ENCODE measurements at regions not wholly inside any gene's neighbourhood (a gene's known extent, or its start where the extent isn't known, plus 50 kb on each side); places are given as distances from the start of the nearest gene placed in this dataset.
"Not testable (repeated sequence)": the region's sequence is repeated elsewhere in the genome, so short reads cannot be mapped to it uniquely, and the experiment has no call there.

- DNase-seq: no peak
These were observed 455.4 kb upstream of the FAR2 start for GRCh38 chr12:28693565-28694219.

DNA sequence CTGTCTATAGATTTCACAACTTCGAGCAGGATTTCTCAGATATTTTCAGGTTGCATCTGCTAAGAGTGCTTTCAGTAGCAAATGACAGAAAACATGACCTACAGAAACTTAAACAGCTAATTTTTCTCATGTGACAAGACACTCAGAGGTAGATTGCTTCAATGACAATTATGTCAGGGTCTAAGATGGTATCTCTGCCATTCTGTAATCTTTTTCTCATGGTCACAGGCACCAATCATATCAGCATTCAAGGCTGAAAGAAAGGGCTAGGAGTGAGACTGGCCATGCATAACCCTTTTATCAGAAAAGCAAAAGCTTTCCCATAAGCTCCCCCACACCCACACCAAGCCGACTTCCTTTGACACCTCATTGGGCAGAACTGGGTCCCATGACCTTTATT, 450.5 kb upstream of the FAR2 start:
- DNase-seq: no peak

DNA sequence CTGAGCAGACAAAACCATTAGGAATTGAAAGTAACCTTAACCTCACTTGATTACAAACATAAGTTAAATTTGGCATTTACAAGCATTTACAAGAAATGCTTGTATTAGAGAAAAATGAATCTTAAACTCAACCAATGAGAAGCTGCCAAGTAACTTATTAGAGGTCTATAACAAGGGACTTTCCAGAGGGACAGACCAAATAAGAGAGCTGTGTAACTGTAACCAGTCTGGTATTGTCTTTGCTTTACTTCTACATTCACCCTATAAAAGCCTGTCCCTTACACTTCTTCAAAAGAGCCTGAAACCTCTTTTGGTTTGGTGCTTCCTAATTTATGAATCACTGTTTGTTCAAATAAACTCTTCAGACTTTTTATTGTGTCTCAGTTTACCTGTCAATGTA, 450.0 kb upstream of the FAR2 start:
- no peak for DNase-seq

DNA sequence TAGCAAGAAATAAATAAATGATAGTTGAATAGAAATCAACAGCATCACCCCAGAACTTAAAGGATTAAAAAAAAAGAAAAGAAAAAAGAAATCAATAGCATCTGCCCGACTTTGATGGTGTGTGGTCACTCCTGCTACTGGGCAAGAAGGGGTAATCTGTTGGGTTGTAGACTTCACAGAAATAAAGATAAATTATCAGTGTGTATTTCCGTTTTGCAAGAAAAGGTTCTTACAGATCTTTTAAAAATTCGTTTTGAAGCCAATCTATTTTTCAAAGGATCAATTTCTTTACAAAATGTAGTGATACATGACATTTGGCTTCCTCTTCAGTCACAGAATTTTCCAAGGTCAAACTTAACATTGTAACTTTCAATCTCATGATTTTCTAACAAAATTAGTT, 448.9 kb upstream of the FAR2 start:
- DNase-seq: no peak

DNA sequence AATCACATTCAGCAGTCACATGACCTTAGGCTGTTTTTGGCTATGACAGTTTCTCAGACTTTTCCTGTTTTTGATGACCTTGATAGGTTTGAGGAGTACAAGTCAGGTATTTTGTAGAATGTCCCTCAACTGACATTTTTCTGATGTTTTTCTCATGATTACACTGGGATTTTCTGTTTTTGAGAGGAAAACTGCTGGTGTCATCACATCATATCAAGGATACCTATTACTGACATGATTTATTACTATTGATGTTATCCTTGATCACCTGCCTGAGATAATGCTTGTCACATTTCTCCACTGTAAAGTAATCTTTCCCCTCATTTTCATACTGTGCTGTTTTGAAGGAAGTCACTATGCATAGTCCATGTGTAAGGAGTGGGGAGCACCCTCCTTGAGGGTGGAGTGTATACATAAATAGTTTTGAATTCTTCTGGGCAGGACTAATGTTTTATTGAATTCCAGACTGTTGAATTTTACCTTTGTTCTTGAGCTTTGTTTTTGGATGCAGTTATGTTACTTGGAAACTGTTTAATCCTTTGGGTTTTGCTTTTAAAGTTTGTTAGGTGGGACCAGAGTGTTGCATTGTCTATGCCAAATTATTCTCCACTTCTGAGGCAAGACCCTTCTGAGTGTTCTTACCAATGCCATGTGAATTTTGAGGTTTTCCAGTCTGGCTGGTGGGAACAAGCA, 444.5 kb upstream of the FAR2 start:
- no peak for DNase-seq

GRCh38 chr12:28708918-28709371, 440.1 kb upstream of the FAR2 start:
- no peak for DNase-seq

DNA sequence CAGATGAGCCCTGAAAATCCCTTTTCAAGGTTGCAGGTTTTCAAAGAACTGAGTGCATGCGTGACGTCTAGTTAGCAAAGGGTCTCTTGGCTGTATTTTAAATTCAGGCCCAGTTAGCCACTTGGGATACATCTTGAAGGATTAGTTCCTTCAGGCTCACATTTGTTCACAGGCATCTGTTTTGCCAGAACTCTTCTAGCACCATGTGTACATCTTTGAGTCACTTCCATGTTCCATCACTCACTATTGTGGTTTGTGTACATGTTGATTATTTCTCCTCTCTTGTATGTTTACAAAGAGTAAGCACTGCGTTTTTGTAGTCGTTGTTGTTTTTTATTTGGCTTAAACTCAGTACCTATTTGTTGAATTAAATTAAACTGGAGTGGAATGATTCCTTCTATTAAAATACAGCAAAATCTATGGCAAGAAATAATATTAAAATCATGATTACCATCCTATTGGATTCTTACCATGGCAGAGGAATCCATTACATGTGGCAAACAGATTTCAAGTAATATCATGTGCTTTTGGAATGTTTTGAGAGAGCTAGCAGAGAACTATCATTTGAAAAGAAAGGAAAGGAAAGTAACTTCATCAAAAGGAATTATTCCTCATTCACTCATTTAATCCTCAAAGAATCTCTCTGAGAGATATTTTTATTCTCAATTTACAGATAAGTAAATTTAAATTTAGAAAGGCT, 438.9 kb upstream of the FAR2 start:
- no peak for DNase-seq

- DNase-seq: no peak
These were observed 438.2 kb upstream of the FAR2 start for GRCh38 chr12:28710882-28711281.

DNA sequence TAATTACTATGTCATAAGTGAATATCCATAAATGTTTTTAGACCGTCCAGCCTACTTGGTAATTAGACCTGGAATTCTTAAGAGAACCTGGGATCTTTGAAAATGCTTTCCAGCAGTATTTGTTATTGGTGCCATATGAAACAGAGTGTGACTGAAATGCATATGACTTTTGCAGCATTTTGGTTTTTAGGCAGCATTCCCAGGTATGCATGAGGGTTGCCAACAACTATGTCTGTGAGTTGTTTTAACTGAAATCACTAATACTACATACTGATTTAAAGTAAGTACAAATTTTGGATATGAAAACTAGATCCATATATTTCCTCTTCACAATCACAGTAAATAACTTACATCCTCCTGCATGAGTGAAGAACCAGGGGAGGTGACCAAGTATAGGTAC, 437.7 kb upstream of the FAR2 start:
- no peak for DNase-seq

DNA sequence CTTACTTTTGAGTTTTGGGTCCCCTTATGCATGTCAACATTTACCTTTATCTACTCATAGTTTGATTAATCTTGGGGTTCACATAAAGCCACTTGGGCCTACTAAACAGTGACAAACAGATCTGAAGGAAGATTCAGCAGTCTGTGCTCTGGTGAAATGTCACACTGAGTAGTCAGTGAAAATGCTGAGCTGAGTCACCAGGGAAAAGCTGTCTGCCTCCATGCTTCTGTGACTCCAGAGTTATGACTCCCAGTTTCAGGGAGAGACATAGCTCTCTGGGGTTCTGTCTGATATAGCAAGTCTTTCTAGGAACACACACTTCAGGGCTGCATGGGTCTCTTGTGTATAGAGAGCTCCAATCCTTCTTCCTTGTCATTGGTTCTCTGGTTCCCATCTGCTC, 406.3 kb upstream of the FAR2 start:
- no peak for DNase-seq

GRCh38 chr12:28746734-28747325, 402.2 kb upstream of the FAR2 start:
- DNase-seq: no peak

GRCh38 chr12:28750946-28751685, 398.0 kb upstream of the FAR2 start:
- no peak for DNase-seq

GRCh38 chr12:28755027-28755426, 394.1 kb upstream of the FAR2 start:
- DNase-seq: no peak

- DNase-seq: no peak
These were observed 389.7 kb upstream of the FAR2 start for GRCh38 chr12:28759333-28759732.

- not testable (repeated sequence) for DNase-seq
These were observed 388.8 kb upstream of the FAR2 start for GRCh38 chr12:28760040-28760903.

GRCh38 chr12:28761897-28762296, 387.2 kb upstream of the FAR2 start:
- DNase-seq: not testable (repeated sequence)

- no peak for DNase-seq
These were observed 382.7 kb upstream of the FAR2 start for GRCh38 chr12:28766398-28766797.

- DNase-seq: no peak
These were observed 381.2 kb upstream of the FAR2 start for GRCh38 chr12:28767836-28768348.

GRCh38 chr12:28770322-28770721, 378.8 kb upstream of the FAR2 start:
- DNase-seq: no peak

- no peak for DNase-seq
These were observed 377.1 kb upstream of the FAR2 start for GRCh38 chr12:28771968-28772367.

DNA sequence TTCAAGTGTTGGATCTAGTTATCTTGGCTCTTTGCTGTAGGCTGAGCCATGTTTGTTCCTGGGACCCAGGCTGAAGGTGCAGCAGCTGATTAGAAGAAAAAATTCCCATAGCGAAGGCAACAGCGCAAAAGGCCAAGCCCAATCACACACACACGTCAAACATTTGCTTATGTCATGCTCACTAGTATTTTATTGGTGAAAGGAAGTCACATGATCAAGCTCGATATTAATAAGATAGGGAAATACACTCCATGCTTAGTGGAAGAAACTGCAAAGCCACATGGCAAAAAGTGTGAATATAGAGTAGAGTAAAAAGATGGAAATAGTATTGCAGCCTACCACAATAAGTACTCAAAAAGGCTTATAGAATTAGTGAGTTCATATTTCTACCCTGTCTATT, 373.5 kb upstream of the FAR2 start:
- no peak for DNase-seq

GRCh38 chr12:28776220-28776619, 372.9 kb upstream of the FAR2 start:
- DNase-seq: no peak

Measured in CD4-positive, alpha-beta T cell treated with Interleukin-10 for 1 hour (primary cell).